ENCODE measurements at regions not wholly inside any gene's neighbourhood (a gene's known extent, or its start where the extent isn't known, plus 50 kb on each side); places are given as distances from the start of the nearest gene placed in this dataset.

DNA sequence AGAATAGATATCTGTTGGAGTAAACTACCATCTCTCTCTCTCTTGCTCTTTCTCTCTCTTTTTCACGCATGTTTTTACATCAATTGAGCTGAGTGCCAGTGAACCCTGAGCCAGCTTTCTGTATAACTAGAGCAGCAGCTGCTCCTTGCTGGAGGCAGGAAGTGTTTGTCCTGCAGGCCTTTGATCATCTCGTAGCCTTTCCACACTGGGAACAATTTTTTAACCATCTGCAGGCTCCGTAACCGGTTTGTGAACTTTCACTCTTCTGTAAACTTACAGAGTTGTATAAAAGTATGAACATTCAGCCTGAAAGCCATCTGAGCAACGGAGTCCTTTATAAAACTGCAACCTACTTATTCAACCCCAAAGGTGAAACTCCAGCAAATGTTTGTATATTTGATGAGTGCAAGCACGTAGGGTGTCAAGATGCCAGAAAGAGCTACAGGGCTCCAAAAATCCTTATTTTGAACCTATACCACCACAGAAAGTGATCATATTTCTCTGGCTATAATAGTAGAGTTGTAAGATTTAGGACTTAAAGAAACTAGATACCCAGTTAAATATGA, 162.8 kb upstream of the NFE2L3 start:
- TF ChIP-seq, protein P1, sequence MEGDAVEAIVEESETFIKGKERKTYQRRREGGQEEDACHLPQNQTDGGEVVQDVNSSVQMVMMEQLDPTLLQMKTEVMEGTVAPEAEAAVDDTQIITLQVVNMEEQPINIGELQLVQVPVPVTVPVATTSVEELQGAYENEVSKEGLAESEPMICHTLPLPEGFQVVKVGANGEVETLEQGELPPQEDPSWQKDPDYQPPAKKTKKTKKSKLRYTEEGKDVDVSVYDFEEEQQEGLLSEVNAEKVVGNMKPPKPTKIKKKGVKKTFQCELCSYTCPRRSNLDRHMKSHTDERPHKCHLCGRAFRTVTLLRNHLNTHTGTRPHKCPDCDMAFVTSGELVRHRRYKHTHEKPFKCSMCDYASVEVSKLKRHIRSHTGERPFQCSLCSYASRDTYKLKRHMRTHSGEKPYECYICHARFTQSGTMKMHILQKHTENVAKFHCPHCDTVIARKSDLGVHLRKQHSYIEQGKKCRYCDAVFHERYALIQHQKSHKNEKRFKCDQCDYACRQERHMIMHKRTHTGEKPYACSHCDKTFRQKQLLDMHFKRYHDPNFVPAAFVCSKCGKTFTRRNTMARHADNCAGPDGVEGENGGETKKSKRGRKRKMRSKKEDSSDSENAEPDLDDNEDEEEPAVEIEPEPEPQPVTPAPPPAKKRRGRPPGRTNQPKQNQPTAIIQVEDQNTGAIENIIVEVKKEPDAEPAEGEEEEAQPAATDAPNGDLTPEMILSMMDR (IDR thresholded peaks at IDR 0.05): no peak
- TF ChIP-seq POLR2A (IDR thresholded peaks at IDR 0.05): no peak
